ENCODE measurements at regions not wholly inside any gene's neighbourhood (a gene's known extent, or its start where the extent isn't known, plus 50 kb on each side); places are given as distances from the start of the nearest gene placed in this dataset.

GRCh38 chr16:59574296-59574695, 840.2 kb upstream of the GOT2 start:
- TF ChIP-seq POLR2AphosphoS5 (IDR thresholded peaks at IDR 0.05; ENCODE audit: low read depth, low read length) (no peak), POLR2A (IDR thresholded peaks at IDR 0.05; ENCODE audit: low read depth, low read length) (no peak), TAF1 (IDR thresholded peaks at IDR 0.05; ENCODE audit: borderline replicate concordance, low read depth, low read length) (no peak)

All from GM12892 (cell line).